Activated T-helper 1 cell treated with anti-CD3 and anti-CD28 coated beads, Interleukin-2, amount 50 U/mL, for 16 hours (primary cell): ENCODE measurements at regions not wholly inside any gene's neighbourhood (a gene's known extent, or its start where the extent isn't known, plus 50 kb on each side); places are given as distances from the start of the nearest gene placed in this dataset.

Experiments
- DNase-seq, 2 donors: peaks; one replicate each; pipeline ENCODE4 v3.0.0-alpha.2; 2020; ENCODE audit warnings: low read depth in 1 of 2, low spot score in 1 of 2

DNA sequence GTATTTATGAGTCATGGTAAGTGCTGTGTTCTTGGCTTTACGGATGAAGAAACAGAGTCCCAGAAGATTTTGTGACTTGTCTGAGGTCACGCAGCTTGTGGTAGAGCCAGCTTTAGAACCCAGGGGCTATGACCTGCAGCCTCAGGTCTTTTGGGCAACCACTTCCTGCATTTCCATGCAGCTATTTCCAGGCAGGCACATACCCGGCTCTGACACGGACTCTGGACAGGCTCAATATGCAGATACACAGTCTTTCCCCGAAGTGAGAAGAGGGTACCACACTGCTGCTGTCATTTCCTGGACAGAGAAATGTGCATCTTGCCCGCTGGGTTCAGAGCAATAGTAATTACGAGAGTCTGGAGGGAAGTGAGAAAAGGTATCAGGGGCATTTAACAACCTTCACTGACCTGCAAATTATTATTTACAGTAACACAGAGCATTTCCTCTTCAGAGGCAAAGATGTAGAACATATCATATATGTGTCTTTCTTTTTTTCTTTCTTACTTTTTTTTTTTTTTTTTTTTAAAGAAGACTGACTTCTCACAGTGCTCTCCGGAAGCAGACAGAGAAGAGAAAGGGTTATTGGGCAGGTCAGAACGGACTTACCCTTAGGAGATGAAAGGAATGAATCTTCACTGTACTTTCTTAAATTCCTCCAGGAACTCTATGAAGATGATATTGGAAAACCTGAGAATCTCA is 185.1 kb downstream of the CLIC5 start:
- DNase-seq = no peak

DNA sequence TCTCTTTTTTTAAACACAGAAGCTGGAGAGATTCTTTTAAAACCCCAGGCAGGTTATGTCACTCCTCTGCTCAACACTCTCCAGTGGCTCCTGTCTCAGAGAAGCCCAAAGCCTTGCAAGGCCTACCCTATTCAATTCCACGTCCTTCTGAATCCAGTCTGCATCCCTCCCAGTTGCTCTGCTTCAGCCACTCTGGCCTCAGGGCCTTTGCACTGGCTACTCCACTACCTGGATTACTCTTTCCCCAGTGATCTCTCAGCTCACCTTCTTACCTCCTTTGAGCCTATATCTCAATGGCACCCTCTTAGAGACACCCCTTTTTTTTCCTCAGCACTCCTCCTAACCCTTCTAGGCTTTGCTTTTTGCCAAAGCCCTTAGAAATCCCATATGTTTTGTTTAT is 185.8 kb downstream of the CLIC5 start:
- DNase-seq = no peak

DNA sequence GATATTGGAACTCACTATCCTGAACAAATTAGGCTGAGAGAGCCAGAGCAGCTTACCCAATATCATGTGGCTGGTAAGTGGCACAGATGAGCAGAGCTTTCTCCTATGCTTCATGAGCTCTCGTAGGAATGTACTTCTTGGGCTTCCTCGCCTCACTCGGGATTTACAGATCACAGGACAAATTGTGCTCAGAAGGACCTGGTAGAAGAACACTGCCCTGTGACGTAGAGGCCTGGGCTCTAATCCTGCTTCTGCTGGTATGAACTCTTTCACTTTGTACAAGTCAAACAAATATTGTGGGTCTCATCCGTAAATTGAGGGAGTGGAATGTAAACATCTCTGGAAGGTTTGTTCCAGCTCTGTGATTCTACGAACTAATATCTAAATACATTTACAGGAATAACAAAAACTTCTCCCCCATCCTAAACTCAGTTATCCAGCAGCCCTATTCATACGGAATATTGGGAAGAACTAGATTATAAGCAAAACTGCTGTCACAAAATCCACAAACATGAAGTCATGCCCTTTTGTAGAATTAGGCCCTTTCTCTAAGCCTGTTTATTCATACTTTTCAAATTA is 187.6 kb downstream of the CLIC5 start:
- DNase-seq = no peak

DNA sequence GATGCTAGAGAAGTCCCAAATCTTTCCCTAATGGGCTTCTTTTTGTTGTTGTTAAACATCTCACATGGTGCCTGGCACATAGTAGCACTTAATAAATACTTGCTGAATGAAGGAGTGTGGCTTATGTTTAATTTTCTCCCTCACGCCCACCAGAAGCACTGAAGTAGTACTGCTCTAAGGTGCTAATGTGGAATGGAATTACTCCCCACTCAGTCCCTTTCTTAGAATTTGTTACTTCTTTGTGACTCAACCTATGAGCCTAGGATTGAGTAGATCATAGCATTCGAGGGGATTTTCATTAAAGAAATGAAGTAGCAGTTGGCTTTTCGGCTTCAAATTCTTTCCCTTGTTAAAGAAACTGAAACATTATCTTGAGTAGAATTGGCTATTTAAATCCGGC is 192.8 kb downstream of the CLIC5 start:
- DNase-seq = no peak

DNA sequence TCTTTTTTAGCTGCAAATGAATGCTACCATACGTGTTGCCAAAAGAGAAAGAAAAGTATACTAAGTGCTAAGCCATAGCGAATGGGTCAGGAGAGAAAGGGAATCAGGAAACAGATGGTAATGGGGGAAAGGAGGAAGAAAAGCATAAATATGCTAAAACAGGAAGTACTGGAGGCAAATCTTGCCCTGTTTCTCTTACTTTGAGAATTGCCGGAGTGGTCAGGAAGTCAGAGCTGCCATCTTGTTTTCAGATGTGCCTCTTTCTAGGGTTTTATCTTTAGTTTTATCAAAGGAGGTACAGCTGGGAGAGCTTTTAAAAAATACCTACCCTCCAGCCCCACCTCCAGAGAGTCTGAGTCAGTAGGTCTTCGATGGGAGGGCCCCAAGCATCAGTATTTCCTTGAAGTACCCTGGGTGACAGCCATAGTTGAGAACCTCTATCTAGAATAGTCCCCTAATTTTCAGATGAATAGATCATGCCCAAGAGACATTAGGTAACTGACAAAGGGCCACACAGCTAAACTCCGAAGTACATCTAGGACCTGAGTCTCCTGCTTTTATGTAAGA is 193.3 kb downstream of the CLIC5 start:
- no peak for DNase-seq

DNA sequence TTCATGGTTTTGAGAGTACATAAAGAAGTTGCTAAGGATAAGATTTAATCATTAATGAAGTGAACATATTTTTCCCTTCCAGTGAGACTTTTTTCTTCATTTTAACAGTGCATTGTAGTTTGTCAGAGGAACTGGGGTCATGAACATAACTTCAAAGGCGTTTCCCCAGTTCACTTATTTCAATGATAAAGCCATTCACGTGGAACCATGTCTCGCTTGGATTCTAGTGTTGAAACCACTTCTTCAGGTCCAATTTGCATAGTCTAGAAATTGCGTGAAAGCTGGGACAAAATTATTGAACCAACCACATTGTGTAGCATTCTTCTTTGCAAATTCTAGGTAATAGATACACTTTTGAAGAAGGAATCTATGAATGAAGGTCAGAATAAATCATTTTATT is 197.0 kb downstream of the CLIC5 start:
- no peak for DNase-seq

DNA sequence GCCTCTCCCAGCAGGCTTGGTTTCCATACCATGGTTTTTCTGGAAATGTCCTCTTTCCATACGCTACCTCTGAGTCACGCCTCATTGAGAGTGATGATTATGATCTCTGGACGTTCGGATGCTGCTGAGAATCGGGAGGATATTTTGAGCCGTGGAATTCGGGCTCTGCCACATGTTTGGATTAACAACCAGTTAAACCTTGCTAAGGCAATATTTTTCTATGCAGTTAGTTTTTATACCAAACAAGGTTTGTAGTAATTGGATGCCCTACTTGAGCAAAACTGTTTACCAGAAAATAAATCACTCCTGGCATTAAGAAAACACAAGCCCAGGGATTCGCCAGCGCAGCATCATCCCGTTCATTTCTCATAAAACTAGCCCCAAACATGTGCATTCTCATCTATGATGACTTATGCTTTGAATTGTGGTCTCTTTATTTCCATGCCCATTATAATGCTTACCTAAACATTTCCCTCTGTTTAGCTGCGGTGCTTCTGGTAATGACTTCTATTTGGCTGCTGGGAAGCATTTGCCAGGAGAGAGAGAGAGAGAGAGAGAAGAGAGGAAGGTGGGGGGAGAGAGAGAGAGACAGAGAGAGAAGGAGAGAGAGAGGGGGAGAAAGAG is 198.9 kb downstream of the CLIC5 start:
- DNase-seq = no peak

DNA sequence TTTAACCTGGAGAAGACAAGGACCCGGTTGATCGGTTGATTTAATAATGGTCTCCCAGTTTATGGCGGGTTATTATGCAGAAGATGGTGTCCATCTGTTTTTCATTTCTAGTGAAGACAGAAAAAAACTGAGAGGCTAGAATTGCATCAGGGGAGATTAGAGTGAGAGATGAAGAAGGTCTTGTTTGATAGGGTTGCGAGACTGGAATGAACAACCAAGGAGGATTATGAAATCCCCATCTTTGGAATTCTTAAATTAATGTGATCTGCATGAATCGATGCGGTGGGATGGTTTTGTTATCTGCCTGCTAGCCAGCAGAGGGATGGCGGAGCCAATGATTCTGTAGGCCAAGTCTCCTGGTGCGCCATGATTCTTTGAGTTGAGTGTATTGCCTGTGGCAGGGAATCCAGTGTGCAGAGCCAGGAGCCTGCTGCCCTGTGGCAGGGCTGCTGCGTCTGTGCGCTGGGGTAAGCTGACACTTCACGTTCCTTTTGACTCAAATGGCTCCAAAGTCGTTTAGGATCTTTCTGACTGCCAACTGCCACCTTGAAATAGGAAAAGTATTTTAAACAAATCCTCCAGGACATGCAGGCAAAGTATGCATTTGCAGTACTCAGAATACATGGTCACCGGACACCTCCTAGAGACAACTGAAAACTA is 200.1 kb downstream of the CLIC5 start:
- DNase-seq = no peak

DNA sequence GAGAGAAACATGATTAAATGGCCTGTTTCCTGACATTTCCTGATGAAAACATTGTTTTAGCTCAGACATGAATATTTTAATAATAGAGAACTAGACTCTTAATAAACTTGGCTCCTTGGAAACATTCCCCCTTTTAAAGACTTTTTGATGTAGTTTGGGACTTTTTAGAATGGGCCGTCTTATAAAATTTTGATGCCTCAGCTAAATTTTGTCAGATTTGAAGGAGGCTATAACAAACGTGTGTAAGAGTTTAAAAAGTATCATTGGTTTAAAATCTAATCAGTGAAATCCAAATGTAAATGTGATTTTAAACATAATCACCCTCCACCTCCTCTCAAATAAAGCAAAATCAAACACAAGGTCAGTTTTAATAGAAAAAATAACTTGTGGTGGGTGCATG is 200.9 kb downstream of the CLIC5 start:
- DNase-seq = no peak

DNA sequence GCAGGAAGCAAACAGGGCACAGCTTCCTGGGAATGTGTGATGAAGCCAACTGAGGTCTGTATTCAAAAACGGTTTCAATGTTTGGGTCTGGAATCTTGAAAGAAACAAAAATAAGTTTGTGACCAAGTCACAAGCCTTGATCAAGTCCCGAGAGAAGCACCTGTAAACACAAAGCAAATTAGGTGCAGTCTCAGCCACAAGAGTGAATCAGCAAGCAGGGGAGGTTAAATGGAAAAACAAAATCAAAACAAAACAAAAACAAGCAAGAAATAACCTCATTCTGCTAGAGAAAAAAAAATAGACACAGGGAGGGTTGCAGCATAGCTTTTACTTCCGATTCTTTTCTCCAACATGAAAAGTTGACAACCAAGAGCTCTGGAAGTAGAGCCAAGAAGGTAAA is 201.7 kb downstream of the CLIC5 start:
- DNase-seq = no peak

DNA sequence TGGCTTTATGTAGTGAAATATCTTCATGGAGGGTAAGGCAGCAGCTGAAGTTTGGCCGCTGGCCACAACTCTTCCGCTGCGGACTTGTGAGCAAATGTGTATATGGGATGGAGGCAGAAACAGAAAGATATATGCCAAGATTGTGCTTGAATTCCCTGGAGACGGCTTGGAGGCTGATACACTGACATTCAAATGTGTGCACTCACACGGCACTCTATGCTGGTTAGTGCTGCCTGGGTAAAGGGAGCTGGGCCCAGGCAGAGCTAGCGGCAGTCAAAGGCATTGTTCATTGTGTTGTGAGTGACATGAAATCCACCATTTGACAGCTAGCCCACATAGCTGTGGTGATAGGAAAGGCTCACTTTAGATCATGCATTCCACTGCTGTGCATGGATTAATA is 202.7 kb downstream of the CLIC5 start:
- DNase-seq = no peak

DNA sequence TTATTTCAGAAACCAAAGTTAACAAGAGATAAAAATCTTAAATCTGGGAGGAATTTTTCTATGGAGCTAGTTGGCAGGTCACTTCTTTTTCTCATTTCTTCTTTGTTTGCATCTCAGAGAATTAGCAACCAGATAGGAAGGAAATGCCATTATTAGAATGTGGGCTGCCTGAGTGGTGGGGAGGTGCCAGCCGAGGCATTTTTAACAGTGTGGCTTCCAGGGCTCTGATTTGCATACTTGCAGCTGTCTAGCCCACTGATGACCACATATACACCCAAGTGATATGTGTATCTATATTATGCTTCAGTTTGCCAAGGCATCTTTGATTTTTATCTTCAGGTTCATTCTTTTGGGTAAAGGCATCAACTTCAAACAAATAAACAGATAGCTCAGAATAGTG is 206.7 kb downstream of the CLIC5 start:
- no peak for DNase-seq

DNA sequence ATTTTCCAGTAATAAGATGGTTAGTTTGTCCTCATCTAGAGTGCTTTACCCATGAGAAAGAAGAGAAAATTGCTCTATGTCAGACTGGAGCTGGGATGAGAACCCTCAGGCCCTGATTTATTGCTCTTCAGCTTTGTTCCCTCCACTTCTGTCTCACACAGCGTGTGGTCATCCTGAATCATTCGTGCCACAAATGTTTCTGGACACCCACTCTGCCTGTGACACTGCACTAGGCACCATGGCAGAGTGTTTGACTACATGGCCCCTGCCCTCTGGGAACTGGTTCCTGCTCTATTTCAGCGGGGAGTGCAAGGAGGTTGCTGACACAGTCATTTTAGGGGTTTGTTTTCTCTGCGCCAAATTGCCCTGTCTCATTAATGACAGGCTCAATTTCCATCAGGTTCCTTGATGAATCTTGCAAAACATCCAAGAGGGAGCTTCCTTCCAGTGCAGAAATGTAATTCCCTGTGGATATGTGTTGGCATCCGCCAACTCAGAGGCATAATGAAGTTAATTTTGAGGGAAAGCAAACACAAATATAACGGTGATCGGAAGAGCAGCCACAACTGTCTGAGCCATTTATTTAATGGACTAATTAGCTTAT is 207.5 kb downstream of the CLIC5 start:
- no peak for DNase-seq

DNA sequence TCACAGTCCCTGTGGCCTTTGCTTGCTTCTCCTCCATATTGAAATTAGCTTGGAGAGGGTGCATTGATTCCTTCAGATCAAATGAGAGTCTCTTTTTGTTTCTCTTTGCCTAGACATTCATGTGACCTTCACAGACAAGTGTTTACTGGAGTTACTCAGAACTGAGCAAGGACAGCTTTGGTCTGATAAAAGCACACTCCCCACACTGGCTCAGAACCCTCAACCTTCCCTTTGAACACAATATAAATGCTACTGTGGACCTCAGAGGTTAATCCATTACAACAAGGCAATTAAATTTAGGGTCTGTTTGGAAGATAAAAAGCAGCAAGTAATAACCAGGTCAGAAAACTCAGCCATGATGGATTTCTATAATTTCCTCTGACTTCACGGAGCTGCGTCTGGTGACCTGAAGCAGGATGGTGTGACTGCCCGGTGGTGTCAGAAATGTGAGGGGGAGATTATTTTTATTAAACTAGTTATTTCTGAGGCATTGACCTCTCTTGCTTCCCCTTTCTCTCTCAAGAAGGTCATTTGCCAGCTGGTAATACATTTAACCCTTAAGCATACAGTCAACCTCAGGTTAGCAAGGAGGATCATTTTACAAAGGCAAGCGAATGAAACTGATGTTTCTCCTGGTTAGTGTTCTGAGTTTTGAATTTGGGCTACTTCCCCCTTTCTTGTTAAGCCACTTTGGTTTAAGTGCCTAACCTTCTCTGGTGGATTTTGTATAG is 208.2 kb downstream of the CLIC5 start:
- no peak for DNase-seq

DNA sequence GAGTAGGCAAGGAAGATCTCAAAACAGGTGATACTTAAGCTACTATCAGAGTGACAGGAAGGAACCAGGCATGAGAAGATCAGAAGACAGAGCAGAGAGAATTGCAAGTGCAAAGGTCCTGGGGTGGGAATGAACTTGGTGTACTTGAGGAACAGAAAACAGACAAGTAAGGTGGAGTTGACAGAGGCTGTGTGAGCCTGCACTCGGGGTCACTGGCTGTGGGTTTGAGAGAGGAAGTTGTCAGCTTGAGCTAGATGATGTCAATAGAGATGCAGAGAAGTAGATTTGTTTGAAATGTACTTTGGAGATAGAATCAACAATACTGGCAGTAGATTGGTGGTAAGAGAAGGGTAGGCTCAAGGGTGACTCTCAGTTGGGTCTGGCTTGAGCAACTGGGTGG is 209.5 kb downstream of the CLIC5 start:
- no peak for DNase-seq

DNA sequence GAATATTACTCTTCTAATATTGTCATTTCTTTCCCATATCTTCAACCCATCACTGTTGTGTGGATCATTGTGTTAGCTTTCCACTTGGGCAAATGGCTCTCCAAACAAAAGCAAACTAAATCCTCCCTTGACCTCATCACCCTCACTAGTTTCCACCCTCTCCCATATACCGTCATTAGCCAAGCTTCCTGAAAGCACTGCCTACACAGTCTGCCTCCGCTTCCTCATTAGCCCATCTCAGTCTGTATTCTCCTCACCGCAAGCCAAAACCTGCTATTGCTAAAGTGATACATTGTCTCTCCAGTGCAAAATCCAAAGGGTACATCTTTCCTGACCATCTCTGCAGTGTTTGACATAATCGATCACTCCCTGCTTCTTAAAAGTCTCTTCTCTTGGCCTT is 212.6 kb downstream of the CLIC5 start:
- DNase-seq = no peak

DNA sequence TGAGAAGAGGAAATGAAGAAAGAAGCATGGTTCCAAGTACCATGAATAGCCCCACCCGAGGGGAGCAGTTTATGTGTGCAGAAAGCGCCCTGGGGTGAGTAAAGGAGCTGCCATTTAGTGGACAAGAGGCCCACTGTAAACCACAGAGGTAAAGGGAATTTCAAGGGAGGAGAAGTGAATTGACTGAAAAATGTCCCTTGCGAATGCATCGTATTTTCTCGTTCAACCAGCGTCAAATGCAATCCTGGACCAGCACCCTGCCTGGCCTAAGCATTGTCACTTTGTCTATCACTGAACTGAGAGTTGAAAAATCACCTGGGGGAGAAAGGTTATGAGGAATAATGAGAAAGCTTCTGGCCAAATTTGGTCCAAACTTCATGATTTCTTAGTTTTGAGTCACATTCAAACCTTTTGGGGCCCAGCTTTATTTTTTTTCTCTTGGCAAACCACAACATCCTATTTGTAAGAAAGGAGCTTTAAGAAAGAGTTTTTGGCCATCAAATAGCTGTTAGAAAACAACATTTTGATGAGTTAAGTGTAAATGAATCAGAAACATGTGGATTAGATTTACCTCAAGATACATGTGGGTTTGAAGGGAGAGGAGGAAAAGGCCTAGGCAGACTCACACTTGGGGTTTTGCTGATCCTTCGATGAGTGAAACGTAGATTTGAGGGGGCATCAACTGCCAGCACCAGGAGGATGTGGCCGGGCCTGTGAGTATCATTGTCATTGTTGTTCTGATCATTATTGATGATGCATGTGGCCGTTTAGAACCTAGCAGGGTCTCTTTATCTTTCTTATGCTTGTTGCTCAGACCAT is 214.0 kb downstream of the CLIC5 start:
- peak in 1 of 2 donors; percentile 2 for DNase-seq

DNA sequence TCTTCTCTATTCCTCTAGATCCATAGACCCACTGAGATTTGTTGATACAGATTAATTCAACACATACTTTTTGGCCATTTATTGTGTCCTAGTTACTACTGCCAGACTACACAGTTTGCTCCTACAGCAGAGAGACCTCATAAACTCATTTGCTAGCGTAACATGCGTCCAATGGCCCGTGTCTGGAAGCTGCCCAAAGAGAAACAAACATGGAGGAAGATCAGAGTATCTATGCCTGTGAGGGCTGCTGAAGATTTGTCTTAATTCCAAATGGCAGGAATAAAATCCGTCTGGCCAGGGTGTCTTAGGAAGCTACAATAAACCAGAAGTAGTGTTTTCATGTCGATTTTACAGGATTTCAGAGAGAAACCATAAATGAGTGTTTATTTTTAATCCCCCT is 214.7 kb downstream of the CLIC5 start:
- DNase-seq = no peak

DNA sequence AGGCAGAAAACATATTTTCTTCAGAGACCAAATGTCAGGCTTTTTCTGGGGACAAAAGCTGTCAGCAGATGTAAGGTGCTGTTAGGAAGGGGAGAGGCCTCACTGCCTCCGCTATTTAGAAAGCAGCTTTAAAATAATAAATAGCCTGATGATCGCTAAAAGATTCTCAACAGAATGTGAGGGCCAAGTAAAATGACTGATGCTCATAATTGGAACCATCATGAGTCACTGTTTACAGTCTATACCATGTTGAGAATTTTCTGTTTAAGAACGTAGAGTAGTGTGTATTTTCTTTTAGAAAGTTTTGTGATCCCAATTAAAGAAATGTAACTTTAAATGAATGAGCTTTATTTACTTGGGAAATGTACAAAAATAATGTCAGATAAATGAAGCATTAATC is 220.0 kb downstream of the CLIC5 start:
- DNase-seq = no peak

DNA sequence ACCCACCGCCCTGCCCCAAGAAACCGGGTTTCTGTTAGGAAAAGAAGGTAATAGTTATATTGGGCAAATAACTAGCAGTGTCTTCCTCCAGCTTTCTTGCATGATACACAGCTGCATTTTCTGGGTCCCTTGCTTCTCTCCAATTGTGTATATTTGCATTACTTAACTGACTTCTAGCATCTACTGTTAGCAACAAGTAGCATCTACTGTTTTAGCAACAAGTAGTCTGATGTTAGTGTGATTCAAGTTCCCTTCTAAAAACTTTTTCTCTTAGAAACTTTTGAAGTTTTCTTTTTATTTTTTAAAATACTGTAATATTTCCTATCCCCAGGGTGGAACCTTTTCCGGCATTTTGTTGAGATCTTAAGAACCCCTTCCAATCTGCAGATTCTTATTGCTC is 221.2 kb downstream of the CLIC5 start:
- no peak for DNase-seq
